HG02852 (cell line): ENCODE measurements at regions not wholly inside any gene's neighbourhood (a gene's known extent, or its start where the extent isn't known, plus 50 kb on each side); places are given as distances from the start of the nearest gene placed in this dataset.
A peak's percentile ranks its signal among the peaks of the same experiment; 100 is the strongest.

ENCODE experiments used
- ATAC-seq: cut with Tn5 transposase; IDR thresholded peaks from one replicate; pipeline ENCODE4 v1.9.1; 2021; ENCODE audit warnings: mild to moderate bottlenecking, moderate library complexity; ENCODE audit not compliant: unreplicated experiment

- no peak for ATAC-seq
These were observed 199.5 kb upstream of the NFE2L3 start for GRCh38 chr7:25952261-25953057.

GRCh38 chr7:25953859-25954258 is 198.1 kb upstream of the NFE2L3 start:
- no peak for ATAC-seq

- ATAC-seq: no peak
These were observed 197.6 kb upstream of the NFE2L3 start for GRCh38 chr7:25954395-25954794.

GRCh38 chr7:25959168-25959734 is 192.7 kb upstream of the NFE2L3 start:
- ATAC-seq: no peak

GRCh38 chr7:25963733-25964132 is 188.3 kb upstream of the NFE2L3 start:
- ATAC-seq: no peak

- peak; percentile 41 for ATAC-seq
These were observed 187.5 kb upstream of the NFE2L3 start for GRCh38 chr7:25964483-25964991.

- ATAC-seq: no peak
These were observed 186.4 kb upstream of the NFE2L3 start for GRCh38 chr7:25965405-25966123.

GRCh38 chr7:25966469-25966868 is 185.5 kb upstream of the NFE2L3 start:
- no peak for ATAC-seq

- ATAC-seq: peak; percentile 23
These were observed 184.5 kb upstream of the NFE2L3 start for GRCh38 chr7:25967278-25968204.

- peak; percentile 58 for ATAC-seq
These were observed 183.6 kb upstream of the NFE2L3 start for GRCh38 chr7:25968205-25968993.

GRCh38 chr7:25970356-25970755 is 181.6 kb upstream of the NFE2L3 start:
- no peak for ATAC-seq

- ATAC-seq: no peak
These were observed 181.1 kb upstream of the NFE2L3 start for GRCh38 chr7:25970911-25971310.

GRCh38 chr7:25976630-25977029 is 175.4 kb upstream of the NFE2L3 start:
- no peak for ATAC-seq

GRCh38 chr7:25978466-25978865 is 173.5 kb upstream of the NFE2L3 start:
- no peak for ATAC-seq

GRCh38 chr7:25979605-25980004 is 172.4 kb upstream of the NFE2L3 start:
- no peak for ATAC-seq

- no peak for ATAC-seq
These were observed 169.3 kb upstream of the NFE2L3 start for GRCh38 chr7:25982684-25983083.

GRCh38 chr7:25985196-25985595 is 166.8 kb upstream of the NFE2L3 start:
- no peak for ATAC-seq

GRCh38 chr7:25988640-25989039 is 163.4 kb upstream of the NFE2L3 start:
- ATAC-seq: no peak

GRCh38 chr7:25989140-25989705 is 162.8 kb upstream of the NFE2L3 start:
- ATAC-seq: no peak
